Ishikawa (cell line): ENCODE measurements at regions not wholly inside any gene's neighbourhood (a gene's known extent, or its start where the extent isn't known, plus 50 kb on each side); places are given as distances from the start of the nearest gene placed in this dataset.

ENCODE experiments used
- CEBPB ChIP-seq: IDR thresholded peaks from 2 replicates; pipeline ENCODE4 v1.6.1; 2012
- CREB1 ChIP-seq: IDR thresholded peaks from 2 replicates; pipeline ENCODE4 v1.6.1; 2012; ENCODE audit warnings: low read depth
- EGR1 ChIP-seq: IDR thresholded peaks from 2 replicates; pipeline ENCODE4 v1.6.1; 2012
- EP300 ChIP-seq: IDR thresholded peaks from 2 replicates; pipeline ENCODE4 v1.6.1; 2012; ENCODE audit warnings: borderline replicate concordance
- FOXM1 ChIP-seq: IDR thresholded peaks from 2 replicates; pipeline ENCODE4 v1.6.1; 2012; ENCODE audit warnings: low read depth, borderline replicate concordance
- MAX ChIP-seq: IDR thresholded peaks from 2 replicates; pipeline ENCODE4 v1.6.1; 2012
- NFIC ChIP-seq: IDR thresholded peaks from 2 replicates; pipeline ENCODE4 v1.6.1; 2012
- RAD21 ChIP-seq: IDR thresholded peaks from 2 replicates; pipeline ENCODE4 v1.6.1; 2012; ENCODE audit warnings: low read depth
- REST ChIP-seq: IDR thresholded peaks from 2 replicates; pipeline ENCODE4 v1.6.1; 2012; ENCODE audit warnings: low read depth, mild to moderate bottlenecking
- TAF1 ChIP-seq: IDR thresholded peaks from 2 replicates; pipeline ENCODE4 v1.6.1; 2012; ENCODE audit warnings: low read depth, mild to moderate bottlenecking
- TCF12 ChIP-seq: IDR thresholded peaks from 2 replicates; pipeline ENCODE4 v1.6.1; 2012; ENCODE audit warnings: low read depth
- TEAD4 ChIP-seq: IDR thresholded peaks from 2 replicates; pipeline ENCODE4 v1.6.1; 2012
- USF1 ChIP-seq: IDR thresholded peaks from 2 replicates; pipeline ENCODE4 v1.6.1; 2012
- YY1 ChIP-seq: IDR thresholded peaks from 2 replicates; pipeline ENCODE4 v1.6.1; 2012; ENCODE audit warnings: low read depth
- ZBTB7A ChIP-seq: IDR thresholded peaks from 2 replicates; pipeline ENCODE4 v1.6.1; 2012; ENCODE audit warnings: low read depth

- no peak for TF ChIP-seq TCF12
- TF ChIP-seq NFIC, result no peak
- TF ChIP-seq CEBPB, result no peak
- TF ChIP-seq RAD21, result no peak
- TF ChIP-seq YY1, result no peak
- TF ChIP-seq USF1, result no peak
- TF ChIP-seq TAF1, result no peak
- TF ChIP-seq MAX, result no peak
- no peak for TF ChIP-seq TEAD4
- no peak for TF ChIP-seq FOXM1
- no peak for TF ChIP-seq EGR1
- no peak for TF ChIP-seq ZBTB7A
- no peak for TF ChIP-seq EP300
- TF ChIP-seq CREB1, result no peak
- no peak for TF ChIP-seq REST
Observed at GRCh38 chrX:45879512-45879911, 665.7 kb downstream of the ZNF674 start.

- TF ChIP-seq REST (no peak), USF1 (no peak), TCF12 (no peak), CEBPB (no peak), TEAD4 (no peak), MAX (no peak), EGR1 (no peak), ZBTB7A (no peak), YY1 (no peak)
Observed at GRCh38 chrX:45876206-45876605, 669.0 kb downstream of the ZNF674 start.

GRCh38 chrX:45873781-45874180, 671.4 kb downstream of the ZNF674 start:
- TF ChIP-seq REST, result no peak
- TF ChIP-seq RAD21, result no peak
- TF ChIP-seq NFIC, result no peak
- no peak for TF ChIP-seq CREB1
- TF ChIP-seq TAF1, result no peak
- TF ChIP-seq YY1, result no peak
- TF ChIP-seq EP300, result no peak
- no peak for TF ChIP-seq CEBPB
- no peak for TF ChIP-seq TEAD4
- no peak for TF ChIP-seq TCF12

GRCh38 chrX:45872480-45872879, 671.8 kb upstream of the DIPK2B start:
- TF ChIP-seq REST, result no peak
- TF ChIP-seq ZBTB7A, result no peak
- no peak for TF ChIP-seq NFIC
- TF ChIP-seq YY1, result no peak
- TF ChIP-seq TCF12, result no peak
